ENCODE measurements at regions not wholly inside any gene's neighbourhood (a gene's known extent, or its start where the extent isn't known, plus 50 kb on each side); places are given as distances from the start of the nearest gene placed in this dataset.

- TF ChIP-seq POLR2AphosphoS5 (IDR thresholded peaks at IDR 0.05) (no peak), POLR2A (IDR thresholded peaks at IDR 0.05) (no peak), CTCF (IDR thresholded peaks at IDR 0.05) (no peak)
Observed at GRCh38 chr4:11261066-11261850, 167.4 kb downstream of the HS3ST1 start.
